ENCODE measurements at regions not wholly inside any gene's neighbourhood (a gene's known extent, or its start where the extent isn't known, plus 50 kb on each side); places are given as distances from the start of the nearest gene placed in this dataset.

DNA sequence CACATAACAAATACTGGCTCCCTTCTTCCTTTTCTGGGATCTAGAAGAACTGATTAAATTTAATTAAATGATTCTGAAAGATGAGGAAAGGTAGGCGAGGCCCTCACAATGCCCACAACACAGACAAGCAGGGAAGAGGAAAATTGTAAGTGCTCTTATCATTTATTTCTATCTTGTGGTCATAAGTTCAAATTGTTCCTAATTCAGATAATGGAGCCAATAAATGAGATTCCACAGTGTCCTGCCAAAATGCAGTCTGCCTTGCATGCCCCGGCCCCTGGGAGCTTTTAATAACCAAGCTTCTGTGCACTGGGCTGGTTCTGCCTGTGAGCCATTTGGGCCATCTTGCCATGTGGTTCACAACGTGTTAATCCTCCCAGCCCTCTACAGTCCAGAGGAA is 97.0 kb downstream of the CMC2 start:
- TF ChIP-seq, protein P1, sequence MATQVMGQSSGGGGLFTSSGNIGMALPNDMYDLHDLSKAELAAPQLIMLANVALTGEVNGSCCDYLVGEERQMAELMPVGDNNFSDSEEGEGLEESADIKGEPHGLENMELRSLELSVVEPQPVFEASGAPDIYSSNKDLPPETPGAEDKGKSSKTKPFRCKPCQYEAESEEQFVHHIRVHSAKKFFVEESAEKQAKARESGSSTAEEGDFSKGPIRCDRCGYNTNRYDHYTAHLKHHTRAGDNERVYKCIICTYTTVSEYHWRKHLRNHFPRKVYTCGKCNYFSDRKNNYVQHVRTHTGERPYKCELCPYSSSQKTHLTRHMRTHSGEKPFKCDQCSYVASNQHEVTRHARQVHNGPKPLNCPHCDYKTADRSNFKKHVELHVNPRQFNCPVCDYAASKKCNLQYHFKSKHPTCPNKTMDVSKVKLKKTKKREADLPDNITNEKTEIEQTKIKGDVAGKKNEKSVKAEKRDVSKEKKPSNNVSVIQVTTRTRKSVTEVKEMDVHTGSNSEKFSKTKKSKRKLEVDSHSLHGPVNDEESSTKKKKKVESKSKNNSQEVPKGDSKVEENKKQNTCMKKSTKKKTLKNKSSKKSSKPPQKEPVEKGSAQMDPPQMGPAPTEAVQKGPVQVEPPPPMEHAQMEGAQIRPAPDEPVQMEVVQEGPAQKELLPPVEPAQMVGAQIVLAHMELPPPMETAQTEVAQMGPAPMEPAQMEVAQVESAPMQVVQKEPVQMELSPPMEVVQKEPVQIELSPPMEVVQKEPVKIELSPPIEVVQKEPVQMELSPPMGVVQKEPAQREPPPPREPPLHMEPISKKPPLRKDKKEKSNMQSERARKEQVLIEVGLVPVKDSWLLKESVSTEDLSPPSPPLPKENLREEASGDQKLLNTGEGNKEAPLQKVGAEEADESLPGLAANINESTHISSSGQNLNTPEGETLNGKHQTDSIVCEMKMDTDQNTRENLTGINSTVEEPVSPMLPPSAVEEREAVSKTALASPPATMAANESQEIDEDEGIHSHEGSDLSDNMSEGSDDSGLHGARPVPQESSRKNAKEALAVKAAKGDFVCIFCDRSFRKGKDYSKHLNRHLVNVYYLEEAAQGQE (IDR thresholded peaks at IDR 0.05; ENCODE audit: unreplicated experiment) = no peak
- TF ChIP-seq, protein P2, sequence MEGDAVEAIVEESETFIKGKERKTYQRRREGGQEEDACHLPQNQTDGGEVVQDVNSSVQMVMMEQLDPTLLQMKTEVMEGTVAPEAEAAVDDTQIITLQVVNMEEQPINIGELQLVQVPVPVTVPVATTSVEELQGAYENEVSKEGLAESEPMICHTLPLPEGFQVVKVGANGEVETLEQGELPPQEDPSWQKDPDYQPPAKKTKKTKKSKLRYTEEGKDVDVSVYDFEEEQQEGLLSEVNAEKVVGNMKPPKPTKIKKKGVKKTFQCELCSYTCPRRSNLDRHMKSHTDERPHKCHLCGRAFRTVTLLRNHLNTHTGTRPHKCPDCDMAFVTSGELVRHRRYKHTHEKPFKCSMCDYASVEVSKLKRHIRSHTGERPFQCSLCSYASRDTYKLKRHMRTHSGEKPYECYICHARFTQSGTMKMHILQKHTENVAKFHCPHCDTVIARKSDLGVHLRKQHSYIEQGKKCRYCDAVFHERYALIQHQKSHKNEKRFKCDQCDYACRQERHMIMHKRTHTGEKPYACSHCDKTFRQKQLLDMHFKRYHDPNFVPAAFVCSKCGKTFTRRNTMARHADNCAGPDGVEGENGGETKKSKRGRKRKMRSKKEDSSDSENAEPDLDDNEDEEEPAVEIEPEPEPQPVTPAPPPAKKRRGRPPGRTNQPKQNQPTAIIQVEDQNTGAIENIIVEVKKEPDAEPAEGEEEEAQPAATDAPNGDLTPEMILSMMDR (conservative IDR thresholded peaks at IDR 0.05; ENCODE audit: low read depth in 2 of 2) = no peak
- TF ChIP-seq EZH2phosphoT487 (IDR thresholded peaks at IDR 0.05; ENCODE audit: unreplicated experiment) (no peak), POLR2AphosphoS5 (IDR thresholded peaks at IDR 0.05; ENCODE audit: low read depth) (no peak), NANOG (IDR thresholded peaks at IDR 0.05; ENCODE audit: borderline replicate concordance) (no peak)

Data from GM23338 (cell line).